Right lobe of liver (tissue), 4 donors: ENCODE measurements at regions not wholly inside any gene's neighbourhood (a gene's known extent, or its start where the extent isn't known, plus 50 kb on each side); places are given as distances from the start of the nearest gene placed in this dataset.

Experiments
- POLR2A ChIP-seq: fragments of 450-650 bp; IDR thresholded peaks from one replicate; pipeline ENCODE4 v1.6.1; 2017; ENCODE audit warnings: antibody characterized with exemption, mild to moderate bottlenecking
- TF ChIP-seq, protein P1 (sequence below), 4 donors: fragments of 200-600 bp in 3 of 4; fragments of 450-650 bp in 1 of 4; IDR thresholded peaks; one replicate each; pipeline versions ENCODE4 v1.5.1 to v1.8.0; 2016 to 2022; ENCODE audit warnings: antibody characterized with exemption in 4 of 4, mild to moderate bottlenecking in 2 of 4
- donor health status: DM: no; HTN: no; CAD: no.
- donor health status: DM: no; HTN: no; CAD: no.
- donor health status: DM: no; HTN: yes; CAD: no.

DNA sequence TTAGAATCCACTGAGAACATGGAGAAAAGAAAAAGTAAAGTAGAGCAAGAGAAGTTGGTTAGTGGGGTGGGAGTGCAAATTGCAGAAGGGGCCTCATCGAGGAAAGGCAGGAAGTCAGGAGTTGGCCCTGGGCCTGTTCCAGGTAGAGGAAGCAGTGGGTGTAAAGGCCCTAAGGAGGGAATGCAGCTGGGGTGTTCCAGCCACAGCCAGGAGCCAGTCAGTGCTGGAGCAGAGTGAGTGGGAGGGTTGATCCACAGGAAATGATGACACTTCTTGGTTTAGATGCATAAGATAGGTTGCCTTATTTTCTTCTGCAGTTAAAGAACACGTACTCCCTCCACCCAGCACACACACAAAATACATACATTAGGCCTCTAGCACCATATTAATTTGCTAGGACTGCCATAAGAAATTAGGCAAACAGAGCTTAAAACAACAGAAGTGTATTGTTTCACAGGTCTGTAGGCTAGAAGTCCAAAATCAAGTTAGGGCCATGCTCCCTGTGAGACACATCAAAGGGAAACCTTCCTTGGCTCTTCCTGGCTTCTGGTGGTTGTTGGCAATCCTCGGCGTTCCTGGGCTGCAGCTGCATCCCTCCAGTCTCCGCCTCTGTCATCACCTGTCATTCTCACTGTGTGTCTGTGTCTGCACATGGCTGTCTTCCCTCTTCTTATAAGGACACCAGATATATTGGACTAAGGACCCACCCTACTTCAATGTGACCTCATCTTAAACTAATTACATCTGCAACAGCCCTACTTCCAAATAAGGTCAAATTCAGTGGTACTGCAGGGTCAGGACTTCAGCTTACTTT is 205.9 kb downstream of the AASDH start:
- no peak for TF ChIP-seq POLR2A
- TF ChIP-seq, protein P1, sequence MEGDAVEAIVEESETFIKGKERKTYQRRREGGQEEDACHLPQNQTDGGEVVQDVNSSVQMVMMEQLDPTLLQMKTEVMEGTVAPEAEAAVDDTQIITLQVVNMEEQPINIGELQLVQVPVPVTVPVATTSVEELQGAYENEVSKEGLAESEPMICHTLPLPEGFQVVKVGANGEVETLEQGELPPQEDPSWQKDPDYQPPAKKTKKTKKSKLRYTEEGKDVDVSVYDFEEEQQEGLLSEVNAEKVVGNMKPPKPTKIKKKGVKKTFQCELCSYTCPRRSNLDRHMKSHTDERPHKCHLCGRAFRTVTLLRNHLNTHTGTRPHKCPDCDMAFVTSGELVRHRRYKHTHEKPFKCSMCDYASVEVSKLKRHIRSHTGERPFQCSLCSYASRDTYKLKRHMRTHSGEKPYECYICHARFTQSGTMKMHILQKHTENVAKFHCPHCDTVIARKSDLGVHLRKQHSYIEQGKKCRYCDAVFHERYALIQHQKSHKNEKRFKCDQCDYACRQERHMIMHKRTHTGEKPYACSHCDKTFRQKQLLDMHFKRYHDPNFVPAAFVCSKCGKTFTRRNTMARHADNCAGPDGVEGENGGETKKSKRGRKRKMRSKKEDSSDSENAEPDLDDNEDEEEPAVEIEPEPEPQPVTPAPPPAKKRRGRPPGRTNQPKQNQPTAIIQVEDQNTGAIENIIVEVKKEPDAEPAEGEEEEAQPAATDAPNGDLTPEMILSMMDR (IDR thresholded peaks at IDR 0.05) = no peak
